ENCODE measurements at regions not wholly inside any gene's neighbourhood (a gene's known extent, or its start where the extent isn't known, plus 50 kb on each side); places are given as distances from the start of the nearest gene placed in this dataset.

DNA sequence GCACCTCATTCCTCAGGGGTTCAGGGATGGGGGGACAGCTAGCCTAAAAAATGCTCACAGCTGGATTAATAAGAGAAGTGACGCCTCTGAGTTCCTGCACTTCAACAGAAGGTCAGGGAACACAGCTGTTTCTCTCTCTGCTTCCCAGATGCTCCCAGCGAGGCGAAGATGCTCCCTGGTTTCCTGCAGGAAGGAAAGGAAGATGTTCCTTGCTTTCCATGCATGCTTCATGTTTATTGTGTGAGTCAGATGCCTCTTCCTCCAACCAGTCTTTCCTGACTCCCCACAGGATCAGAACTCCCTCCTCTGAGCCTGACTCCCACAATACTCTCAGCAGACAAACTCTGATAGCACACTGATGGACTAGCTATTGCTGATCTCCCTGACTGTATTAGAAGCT is 71.9 kb downstream of the MFAP3 start:
- TF ChIP-seq, protein P1, sequence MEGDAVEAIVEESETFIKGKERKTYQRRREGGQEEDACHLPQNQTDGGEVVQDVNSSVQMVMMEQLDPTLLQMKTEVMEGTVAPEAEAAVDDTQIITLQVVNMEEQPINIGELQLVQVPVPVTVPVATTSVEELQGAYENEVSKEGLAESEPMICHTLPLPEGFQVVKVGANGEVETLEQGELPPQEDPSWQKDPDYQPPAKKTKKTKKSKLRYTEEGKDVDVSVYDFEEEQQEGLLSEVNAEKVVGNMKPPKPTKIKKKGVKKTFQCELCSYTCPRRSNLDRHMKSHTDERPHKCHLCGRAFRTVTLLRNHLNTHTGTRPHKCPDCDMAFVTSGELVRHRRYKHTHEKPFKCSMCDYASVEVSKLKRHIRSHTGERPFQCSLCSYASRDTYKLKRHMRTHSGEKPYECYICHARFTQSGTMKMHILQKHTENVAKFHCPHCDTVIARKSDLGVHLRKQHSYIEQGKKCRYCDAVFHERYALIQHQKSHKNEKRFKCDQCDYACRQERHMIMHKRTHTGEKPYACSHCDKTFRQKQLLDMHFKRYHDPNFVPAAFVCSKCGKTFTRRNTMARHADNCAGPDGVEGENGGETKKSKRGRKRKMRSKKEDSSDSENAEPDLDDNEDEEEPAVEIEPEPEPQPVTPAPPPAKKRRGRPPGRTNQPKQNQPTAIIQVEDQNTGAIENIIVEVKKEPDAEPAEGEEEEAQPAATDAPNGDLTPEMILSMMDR (conservative IDR thresholded peaks at IDR 0.05; ENCODE audit: low read length), result no peak
- no peak for TF ChIP-seq EZH2phosphoT487 (IDR thresholded peaks at IDR 0.05; ENCODE audit: borderline replicate concordance, low read depth, low read length)

All from OCI-LY7 (cell line).